ENCODE measurements at regions not wholly inside any gene's neighbourhood (a gene's known extent, or its start where the extent isn't known, plus 50 kb on each side); places are given as distances from the start of the nearest gene placed in this dataset.

- no peak for TF ChIP-seq CTCF (IDR thresholded peaks at IDR 0.05; ENCODE audit: low read depth, low read length)
- no peak for DNase-seq (ENCODE audit: low read depth in 2 of 2)
- H3K4me3 ChIP-seq (replicated peaks in 1 of 2; ENCODE audit: low read depth in 2 of 2, low read length in 2 of 2) = no peak overlapping the region
Observed at GRCh38 chr5:88955403-88955802, 72.4 kb upstream of the MEF2C start.

GRCh38 chr5:88954511-88954910 is 71.5 kb upstream of the MEF2C start:
- no peak for TF ChIP-seq CTCF (IDR thresholded peaks at IDR 0.05; ENCODE audit: low read depth, low read length)
- DNase-seq (ENCODE audit: low read depth in 2 of 2) = no peak
- H3K4me3 ChIP-seq (replicated peaks in 1 of 2; ENCODE audit: low read depth in 2 of 2, low read length in 2 of 2) = no peak overlapping the region

GRCh38 chr5:88952996-88953643 is 70.1 kb upstream of the MEF2C start:
- TF ChIP-seq CTCF (IDR thresholded peaks at IDR 0.05; ENCODE audit: low read depth, low read length) = no peak
- DNase-seq (ENCODE audit: low read depth in 2 of 2) = no peak
- H3K4me3 ChIP-seq (replicated peaks in 1 of 2; ENCODE audit: low read depth in 2 of 2, low read length in 2 of 2) = no peak overlapping the region

- no peak for TF ChIP-seq CTCF (IDR thresholded peaks at IDR 0.05; ENCODE audit: low read depth, low read length)
- DNase-seq (ENCODE audit: low read depth in 2 of 2) = peak; percentile 26 to 33
Observed at GRCh38 chr5:88952344-88952743, 69.4 kb upstream of the MEF2C start.

GRCh38 chr5:88951457-88951856 is 68.5 kb upstream of the MEF2C start:
- no peak for TF ChIP-seq CTCF (IDR thresholded peaks at IDR 0.05; ENCODE audit: low read depth, low read length)
- DNase-seq (ENCODE audit: low read depth in 2 of 2) = no peak

More at GRCh38 chr5:88952344-88952743, 69.4 kb upstream of the MEF2C start:
- no peak overlapping the region for H3K4me3 ChIP-seq (replicated peaks in 1 of 2; ENCODE audit: low read depth in 2 of 2, low read length in 2 of 2)

GRCh38 chr5:88948746-88949600 is 66.0 kb upstream of the MEF2C start:
- H3K4me3 ChIP-seq (replicated peaks in 1 of 2; ENCODE audit: low read depth in 2 of 2, low read length in 2 of 2) = no peak overlapping the region
- no peak for DNase-seq (ENCODE audit: low read depth in 2 of 2)
- TF ChIP-seq CTCF (IDR thresholded peaks at IDR 0.05; ENCODE audit: low read depth, low read length) = no peak

More at GRCh38 chr5:88951457-88951856, 68.5 kb upstream of the MEF2C start:
- no peak overlapping the region for H3K4me3 ChIP-seq (replicated peaks in 1 of 2; ENCODE audit: low read depth in 2 of 2, low read length in 2 of 2)

Data from cardiac fibroblast (primary cell).